K562 (cell line): ENCODE measurements at regions not wholly inside any gene's neighbourhood (a gene's known extent, or its start where the extent isn't known, plus 50 kb on each side); places are given as distances from the start of the nearest gene placed in this dataset.

Experiments used
- AFF4 ChIP-seq: sonication (generic); formaldehyde crosslinking; IDR thresholded peaks from 2 replicates; pipeline ENCODE4 v1.8.0; 2023; ENCODE audit warnings: mild to moderate bottlenecking, missing genetic modification reagents
- DNMT1 ChIP-seq: fragments of 450-650 bp; IDR thresholded peaks from 2 replicates; pipeline ENCODE4 v1.6.1; 2016; ENCODE audit warnings: antibody characterized with exemption, mild to moderate bottlenecking
- ELK1 ChIP-seq: sonication (generic); formaldehyde crosslinking; IDR thresholded peaks from 2 replicates; pipeline ENCODE4 v1.8.1; 2022; ENCODE audit warnings: missing genetic modification reagents
- GATAD2B ChIP-seq: fragments of 450-650 bp; IDR thresholded peaks from 2 replicates; pipeline ENCODE4 v1.6.1; 2017; ENCODE audit warnings: mild to moderate bottlenecking, borderline replicate concordance
- IRF1 ChIP-seq: sonication (generic); formaldehyde crosslinking; IDR thresholded peaks from 2 replicates; pipeline ENCODE4 v1.8.0; 2022; ENCODE audit warnings: missing genetic modification reagents, mild to moderate bottlenecking, borderline replicate concordance
- MTA3 ChIP-seq: fragments of 450-650 bp; formaldehyde crosslinking; IDR thresholded peaks from 2 replicates; pipeline ENCODE4 v1.6.1; 2017; ENCODE audit warnings: mild to moderate bottlenecking, borderline replicate concordance
- SMARCA4 ChIP-seq: fragments of 450-650 bp; IDR thresholded peaks from 2 replicates; pipeline ENCODE4 v1.6.1; 2016
- ZNF277 ChIP-seq: fragments of 250-450 bp; sonication (Bioruptor Pico); IDR thresholded peaks from 2 replicates; pipeline ENCODE4 v1.8.0; 2022; ENCODE audit warnings: inconsistent platforms, mild to moderate bottlenecking, moderate library complexity, borderline replicate concordance

- no peak for TF ChIP-seq AFF4
- TF ChIP-seq MTA3 = no peak
- TF ChIP-seq ELK1 (CRISPR knock-in tag) = no peak
- TF ChIP-seq IRF1 (CRISPR knock-in tag) = no peak
- TF ChIP-seq GATAD2B = no peak
- no peak for TF ChIP-seq ZNF277 (CRISPR knock-in tag)
- no peak for TF ChIP-seq DNMT1
- no peak for TF ChIP-seq SMARCA4
Measured at GRCh38 chr19:31781542-31781941, 432.3 kb upstream of the TSHZ3 start (continued).
